ENCODE measurements at regions not wholly inside any gene's neighbourhood (a gene's known extent, or its start where the extent isn't known, plus 50 kb on each side); places are given as distances from the start of the nearest gene placed in this dataset.

DNA sequence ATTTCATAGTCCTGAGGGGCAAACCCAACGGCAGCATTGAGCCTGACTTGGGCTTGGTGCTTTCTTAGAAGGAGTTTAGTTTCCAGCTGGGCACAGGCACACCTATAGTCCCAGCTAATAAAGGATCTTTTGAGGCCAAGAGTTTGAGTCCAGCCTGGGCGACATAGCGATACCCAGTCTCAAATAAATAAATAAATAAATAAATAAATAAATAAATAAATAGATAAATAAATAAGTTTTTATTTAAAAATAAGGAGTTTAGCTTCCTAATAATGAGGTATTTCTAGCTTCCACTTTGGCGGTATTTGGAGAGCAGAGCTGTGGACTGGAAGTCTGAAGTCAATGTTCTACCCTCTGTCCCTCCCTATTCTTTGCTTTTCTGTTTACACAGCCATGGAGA, 186.6 kb downstream of the URB2 start:
- H3K4me3 ChIP-seq (ENCODE audit: low read depth, low read length) = no peak overlapping the region
- DNase-seq (ENCODE audit: low read depth) = no peak
- TF ChIP-seq, protein P1, sequence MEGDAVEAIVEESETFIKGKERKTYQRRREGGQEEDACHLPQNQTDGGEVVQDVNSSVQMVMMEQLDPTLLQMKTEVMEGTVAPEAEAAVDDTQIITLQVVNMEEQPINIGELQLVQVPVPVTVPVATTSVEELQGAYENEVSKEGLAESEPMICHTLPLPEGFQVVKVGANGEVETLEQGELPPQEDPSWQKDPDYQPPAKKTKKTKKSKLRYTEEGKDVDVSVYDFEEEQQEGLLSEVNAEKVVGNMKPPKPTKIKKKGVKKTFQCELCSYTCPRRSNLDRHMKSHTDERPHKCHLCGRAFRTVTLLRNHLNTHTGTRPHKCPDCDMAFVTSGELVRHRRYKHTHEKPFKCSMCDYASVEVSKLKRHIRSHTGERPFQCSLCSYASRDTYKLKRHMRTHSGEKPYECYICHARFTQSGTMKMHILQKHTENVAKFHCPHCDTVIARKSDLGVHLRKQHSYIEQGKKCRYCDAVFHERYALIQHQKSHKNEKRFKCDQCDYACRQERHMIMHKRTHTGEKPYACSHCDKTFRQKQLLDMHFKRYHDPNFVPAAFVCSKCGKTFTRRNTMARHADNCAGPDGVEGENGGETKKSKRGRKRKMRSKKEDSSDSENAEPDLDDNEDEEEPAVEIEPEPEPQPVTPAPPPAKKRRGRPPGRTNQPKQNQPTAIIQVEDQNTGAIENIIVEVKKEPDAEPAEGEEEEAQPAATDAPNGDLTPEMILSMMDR (IDR thresholded peaks at IDR 0.05; ENCODE audit: low read depth, low read length, missing control alignments) = no peak

DNA sequence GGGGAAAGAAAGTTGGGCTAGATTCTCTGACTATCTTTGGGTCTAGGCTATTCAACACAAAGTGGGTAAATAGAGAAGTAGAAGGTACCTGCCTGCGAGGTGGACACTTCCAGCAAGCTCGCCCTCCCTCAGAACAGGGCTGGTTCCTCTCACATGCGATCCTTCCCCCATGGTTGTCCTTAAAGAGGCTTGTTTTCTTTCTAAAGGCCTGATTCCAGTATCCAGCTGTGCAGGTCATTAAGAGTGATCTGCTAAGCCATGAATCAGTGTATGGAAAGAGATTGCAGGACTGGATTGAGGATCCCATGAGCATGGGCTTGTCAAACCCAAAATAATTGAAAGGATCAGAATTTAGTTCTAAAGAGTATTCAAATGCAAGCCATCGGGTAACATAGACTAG, 189.0 kb downstream of the URB2 start:
- H3K4me3 ChIP-seq (ENCODE audit: low read depth, low read length) = no peak overlapping the region
- no peak for DNase-seq (ENCODE audit: low read depth)
- TF ChIP-seq, protein P1 (IDR thresholded peaks at IDR 0.05; ENCODE audit: low read depth, low read length, missing control alignments) = no peak

DNA sequence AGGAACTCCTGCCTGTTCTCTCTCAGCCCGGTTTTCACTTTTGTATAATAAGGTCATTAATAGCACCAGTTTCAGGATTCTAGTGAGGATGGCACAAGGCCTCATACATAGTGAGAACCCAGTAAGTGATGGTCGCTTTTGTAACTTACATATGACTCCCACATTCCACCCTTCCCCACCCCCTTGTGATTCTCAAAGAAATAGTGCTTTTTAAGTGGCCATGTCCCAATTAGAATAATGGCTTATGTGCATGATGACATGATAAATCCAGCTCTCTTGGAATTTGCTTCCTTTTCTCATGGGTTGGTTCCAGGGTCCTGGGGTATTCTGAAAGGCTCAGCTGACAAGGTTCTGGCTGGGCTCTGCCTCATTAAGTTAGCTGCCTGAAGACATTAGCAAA, 189.9 kb downstream of the URB2 start:
- DNase-seq (ENCODE audit: low read depth) = no peak
- TF ChIP-seq, protein P1 (IDR thresholded peaks at IDR 0.05; ENCODE audit: low read depth, low read length, missing control alignments) = no peak
- no peak overlapping the region for H3K4me3 ChIP-seq (ENCODE audit: low read depth, low read length)

DNA sequence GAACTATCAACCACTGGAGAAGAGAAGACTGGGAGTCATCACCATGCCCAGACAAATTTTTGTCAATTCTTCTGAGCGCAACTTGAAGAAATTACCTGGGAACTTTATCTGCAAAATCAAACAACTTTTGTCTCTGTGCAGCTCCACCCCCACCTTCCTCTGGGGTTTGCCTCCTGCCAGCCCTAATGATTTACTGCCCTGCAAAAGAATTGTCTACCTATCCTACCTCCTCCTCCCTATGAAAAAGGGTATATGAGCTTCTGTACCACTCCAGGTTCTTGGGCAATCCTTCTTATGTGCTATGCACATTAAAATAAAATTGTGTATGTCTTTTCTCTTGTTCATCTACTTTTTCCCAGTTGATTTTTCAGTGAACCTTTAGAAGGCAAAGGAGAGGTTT, 191.9 kb downstream of the URB2 start:
- no peak overlapping the region for H3K4me3 ChIP-seq (ENCODE audit: low read depth, low read length)
- DNase-seq (ENCODE audit: low read depth) = no peak
- TF ChIP-seq, protein P1 (IDR thresholded peaks at IDR 0.05; ENCODE audit: low read depth, low read length, missing control alignments) = no peak

DNA sequence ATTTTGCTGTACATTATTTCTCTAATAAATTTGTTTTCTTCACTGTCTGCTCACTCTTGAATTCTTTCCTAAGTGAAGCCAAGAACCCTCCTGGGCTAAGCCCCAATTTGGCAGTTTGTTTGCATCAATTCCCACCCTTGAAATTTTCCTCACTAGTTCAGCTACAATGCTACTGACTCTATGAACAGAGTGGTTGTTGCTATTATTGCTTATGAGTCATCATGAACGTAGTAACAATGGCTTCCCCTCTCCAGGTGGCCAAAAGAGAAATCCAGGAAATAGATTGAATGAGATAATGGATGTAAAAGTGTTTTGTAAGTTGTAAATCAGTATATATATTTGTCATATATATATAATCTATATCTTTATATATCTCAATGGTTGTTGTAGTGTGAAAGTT, 193.0 kb downstream of the URB2 start:
- no peak for DNase-seq (ENCODE audit: low read depth)
- TF ChIP-seq, protein P1 (IDR thresholded peaks at IDR 0.05; ENCODE audit: low read depth, low read length, missing control alignments) = no peak
- H3K4me3 ChIP-seq (ENCODE audit: low read depth, low read length) = no peak overlapping the region

DNA sequence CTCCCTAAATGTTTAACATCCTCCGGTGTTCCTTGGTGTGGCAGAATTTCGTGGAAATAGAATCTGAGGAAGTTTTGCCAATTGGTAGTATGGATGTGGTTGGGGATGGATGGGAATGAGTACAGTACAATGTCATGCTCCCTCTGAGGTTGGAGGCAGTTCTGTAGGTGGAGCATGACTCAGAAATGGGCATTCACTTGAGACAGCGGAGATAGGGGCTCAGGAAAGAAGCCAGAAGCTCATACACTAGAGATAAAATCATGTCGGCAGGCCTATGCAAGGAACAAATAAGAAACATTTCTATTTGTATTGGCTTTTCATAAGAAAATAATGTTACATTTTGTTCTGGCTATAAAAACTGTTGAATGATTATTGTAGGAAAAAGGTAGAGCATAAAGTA, 196.0 kb downstream of the URB2 start:
- TF ChIP-seq, protein P1 (IDR thresholded peaks at IDR 0.05; ENCODE audit: low read depth, low read length, missing control alignments) = no peak
- no peak overlapping the region for H3K4me3 ChIP-seq (ENCODE audit: low read depth, low read length)
- no peak for DNase-seq (ENCODE audit: low read depth)

DNA sequence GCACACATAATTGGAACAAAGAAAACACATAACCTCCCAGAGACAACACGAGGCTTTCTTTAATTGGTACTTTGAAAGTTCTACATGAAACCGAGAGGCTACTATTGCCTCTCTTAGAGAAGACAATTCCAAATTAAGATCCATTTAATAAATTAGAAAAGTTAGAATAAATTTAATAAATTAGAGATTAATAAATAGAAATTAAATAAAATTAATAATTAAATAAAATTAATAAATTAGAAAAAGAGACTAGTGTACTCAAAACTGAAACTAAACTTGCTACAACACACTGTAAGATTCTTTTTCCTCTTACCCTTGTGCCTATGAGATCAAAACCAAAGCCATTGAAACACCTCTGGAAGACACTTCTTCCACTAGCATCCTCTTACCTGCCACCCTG, 199.0 kb downstream of the URB2 start:
- TF ChIP-seq, protein P1 (IDR thresholded peaks at IDR 0.05; ENCODE audit: low read depth, low read length, missing control alignments) = no peak
- no peak for DNase-seq (ENCODE audit: low read depth)
- H3K4me3 ChIP-seq (ENCODE audit: low read depth, low read length) = no peak overlapping the region

Data from GM12864 (cell line).